AG09309 (cell line): ENCODE measurements at regions not wholly inside any gene's neighbourhood (a gene's known extent, or its start where the extent isn't known, plus 50 kb on each side); places are given as distances from the start of the nearest gene placed in this dataset.

ENCODE experiments used
- DNase-seq: peaks from one replicate; pipeline ENCODE4 v3.0.0-alpha.2; 2010; ENCODE audit warnings: low read depth
- H3K4me3 ChIP-seq: 2 replicates; pipeline ENCODE4 v1.5.1; 2011; ENCODE audit warnings: mild to moderate bottlenecking, low read depth, low read length, moderate library complexity; ENCODE audit not compliant: control insufficient read depth
- CTCF ChIP-seq: IDR thresholded peaks from 2 replicates; pipeline ENCODE4 v1.5.1; 2011; ENCODE audit warnings: mild to moderate bottlenecking, low read depth, low read length, inconsistent platforms; ENCODE audit not compliant: insufficient read depth, control insufficient read depth; ENCODE audit errors: missing control alignments

- H3K4me3 ChIP-seq = no peak overlapping the region
- no peak for TF ChIP-seq CTCF
- no peak for DNase-seq
Measured at GRCh38 chr18:54052732-54053429, 171.6 kb downstream of the MBD2 start.

- no peak for TF ChIP-seq CTCF
- no peak for DNase-seq
- no peak overlapping the region for H3K4me3 ChIP-seq
Measured at GRCh38 chr18:54052259-54052658, 172.2 kb downstream of the MBD2 start.

GRCh38 chr18:54043484-54044251 is 180.8 kb downstream of the MBD2 start:
- TF ChIP-seq CTCF = no peak
- no peak for DNase-seq
- no peak overlapping the region for H3K4me3 ChIP-seq

- DNase-seq = no peak
- no peak for TF ChIP-seq CTCF
- H3K4me3 ChIP-seq = no peak overlapping the region
Measured at GRCh38 chr18:54035927-54036326, 188.5 kb downstream of the MBD2 start.

GRCh38 chr18:54033052-54033451 is 191.4 kb downstream of the MBD2 start:
- TF ChIP-seq CTCF = no peak
- no peak overlapping the region for H3K4me3 ChIP-seq
- no peak for DNase-seq

GRCh38 chr18:54032412-54032811 is 192.1 kb downstream of the MBD2 start:
- no peak for TF ChIP-seq CTCF
- H3K4me3 ChIP-seq = no peak overlapping the region
- DNase-seq = no peak
